HepG2 (cell line): ENCODE measurements at regions not wholly inside any gene's neighbourhood (a gene's known extent, or its start where the extent isn't known, plus 50 kb on each side); places are given as distances from the start of the nearest gene placed in this dataset.

Experiments used
- ATAC-seq: fragments of 200-7000 bp; cut with Tn5 transposase; 3 replicates; pipeline ENCODE4 v1.9.1; 2020; ENCODE audit warnings: mild to moderate bottlenecking, moderate library complexity
- BruUV-seq: library from RNA; stranded (reverse); fragments of 400-500 nt; replicated peaks from 2 replicates; lab custom pipeline; 2021; lab: Mats Ljungman, UMichigan
- CTCF ChIA-PET: fragments of 300-600 bp; formaldehyde crosslinking; extraction: SDS; loops from one replicate; lab custom pipeline; 2021; ENCODE audit warnings: low total read pairs, inconsistent platforms, low intra/inter-chr PET ratio; lab: Yijun Ruan, JAX
- POLR2A ChIA-PET: fragments of 350-600 bp; sonication (Branson Sonifier 250); formaldehyde crosslinking; loops from one replicate; lab custom pipeline; 2020; ENCODE audit warnings: antibody characterized with exemption, inconsistent platforms; lab: Yijun Ruan, JAX
- DNase-seq: peaks from one replicate; pipeline ENCODE4 v3.0.0-alpha.2; 2015; ENCODE audit warnings: low spot score
- FAIRE-seq: peaks from 3 replicates; lab custom pipeline; 2011; peaks lifted over from hg19 to GRCh38; lab: Jason Lieb, UNC
- H2AFZ ChIP-seq: one replicate; pipeline ENCODE4 v1.6.1; 2011; ENCODE audit warnings: low read length, inconsistent platforms
- H3K27ac ChIP-seq: fragments of 300-600 bp; 3 replicates; pipeline ENCODE4 v1.8.0; 2011; ENCODE audit warnings: mixed run types, mild to moderate bottlenecking, mixed read lengths, low read length, inconsistent platforms; ENCODE audit not compliant: insufficient read depth; ENCODE audit errors: extremely low read length
- H3K27me3 ChIP-seq, 2 experiments: fragments of 200-600 bp in 1 of 2; 2 replicates in 1 of 2; 3 replicates in 1 of 2; pipeline versions ENCODE4 v1.6.0 to v1.8.0; 2011; ENCODE audit warnings: low read length in 2 of 2, mild to moderate bottlenecking in 2 of 2, moderate library complexity in 2 of 2, inconsistent platforms in 1 of 2; ENCODE audit not compliant: insufficient read depth in 2 of 2, control insufficient read depth in 1 of 2
- H3K36me3 ChIP-seq, 2 experiments: fragments of 200-600 bp in 1 of 2; replicated peaks in 1 of 2; 2 replicates in 1 of 2; 3 replicates in 1 of 2; pipeline versions ENCODE4 v1.5.1 to v1.8.0; 2011; ENCODE audit warnings: low read length in 2 of 2, inconsistent platforms in 1 of 2; ENCODE audit not compliant: insufficient read depth in 2 of 2, control insufficient read depth in 1 of 2
- H3K4me1 ChIP-seq: 2 replicates; pipeline ENCODE4 v1.5.1; 2012; ENCODE audit warnings: low read length, inconsistent platforms; ENCODE audit not compliant: insufficient read depth
- H3K4me2 ChIP-seq: 2 replicates; pipeline ENCODE4 v1.6.0; 2011; ENCODE audit warnings: low read depth, low read length, inconsistent platforms
- H3K4me3 ChIP-seq, 3 experiments: fragments of 200-600 bp in 1 of 3; sonication (generic), shearing (Covaris generic) in 1 of 3; replicated peaks in 1 of 3; 2 replicates each; pipeline ENCODE4 v1.5.1; 2011 to 2016; ENCODE audit warnings: low read length in 3 of 3, inconsistent platforms in 2 of 3, low read depth in 2 of 3, mild to moderate bottlenecking in 2 of 3, control low read depth in 1 of 3, mixed read lengths in 1 of 3; ENCODE audit not compliant: insufficient read depth in 1 of 3
- H3K79me2 ChIP-seq: one replicate; pipeline ENCODE4 v1.6.1; 2011; ENCODE audit warnings: low read length, inconsistent platforms; ENCODE audit not compliant: insufficient read depth
- H3K9ac ChIP-seq: 2 replicates; pipeline ENCODE4 v1.6.0; 2011; ENCODE audit warnings: mild to moderate bottlenecking, low read depth, low read length, inconsistent platforms; ENCODE audit not compliant: insufficient read depth
- H3K9me3 ChIP-seq: 2 replicates; pipeline ENCODE4 v1.5.1; 2012; ENCODE audit warnings: mild to moderate bottlenecking, low read length
- H4K20me1 ChIP-seq: 2 replicates; pipeline ENCODE4 v1.6.0; 2011; ENCODE audit warnings: inconsistent platforms, mild to moderate bottlenecking, low read length, moderate library complexity; ENCODE audit not compliant: insufficient read depth
- CBX5 ChIP-seq: sonication (generic); formaldehyde crosslinking; IDR thresholded peaks from 2 replicates; pipeline ENCODE4 v1.4.0; 2020; ENCODE audit warnings: missing genetic modification reagents, borderline replicate concordance
- FOXA3 ChIP-seq: IDR thresholded peaks from 2 replicates; pipeline ENCODE4 v1.6.1; 2016; ENCODE audit warnings: missing genetic modification reagents, missing compliant biosample characterization
- JUND ChIP-seq: sonication (generic); formaldehyde crosslinking; IDR thresholded peaks from 2 replicates; pipeline ENCODE4 v1.8.0; 2022; ENCODE audit warnings: mild to moderate bottlenecking, missing genetic modification reagents
- NCOA2 ChIP-seq: sonication (generic); formaldehyde crosslinking; IDR thresholded peaks from 2 replicates; pipeline ENCODE4 v1.8.0; 2022; ENCODE audit warnings: inconsistent platforms
- NFE2L1 ChIP-seq: sonication (generic); formaldehyde crosslinking; IDR thresholded peaks from 2 replicates; pipeline ENCODE4 v1.4.0; 2020; ENCODE audit warnings: missing genetic modification reagents, mild to moderate bottlenecking, borderline replicate concordance
- POLR2G ChIP-seq: fragments of 200-400 bp; formaldehyde crosslinking; IDR thresholded peaks from 2 replicates; pipeline ENCODE4 v1.6.1; 2018; ENCODE audit warnings: mild to moderate bottlenecking, low read depth, low read length, moderate library complexity
- SATB2 ChIP-seq: sonication (generic); formaldehyde crosslinking; IDR thresholded peaks from 2 replicates; pipeline ENCODE4 v1.5.0; 2020; ENCODE audit warnings: missing genetic modification reagents
- SIN3B ChIP-seq: fragments of 150-350 bp; IDR thresholded peaks from 2 replicates; pipeline ENCODE4 v1.6.1; 2014; ENCODE audit warnings: low read length
- SNAPC2 ChIP-seq: sonication (generic); formaldehyde crosslinking; IDR thresholded peaks from 2 replicates; pipeline ENCODE4 v1.8.1; 2022; ENCODE audit warnings: mild to moderate bottlenecking, missing genetic modification reagents
- SNRNP70 ChIP-seq: fragments of 200-400 bp; formaldehyde crosslinking; IDR thresholded peaks from 2 replicates; pipeline ENCODE4 v1.6.1; 2017; ENCODE audit warnings: mild to moderate bottlenecking, low read depth, low read length, moderate library complexity
- SUZ12 ChIP-seq: fragments of 150-350 bp; IDR thresholded peaks from 2 replicates; pipeline ENCODE4 v1.6.1; 2014; ENCODE audit warnings: low read depth, low read length
- XBP1 ChIP-seq: sonication (generic); formaldehyde crosslinking; IDR thresholded peaks from 2 replicates; pipeline ENCODE4 v1.5.0; 2020; ENCODE audit warnings: missing genetic modification reagents
- ZMYM3 ChIP-seq: sonication (generic); formaldehyde crosslinking; IDR thresholded peaks from 2 replicates; pipeline ENCODE4 v1.5.1; 2020; ENCODE audit warnings: mild to moderate bottlenecking, missing genetic modification reagents
- ZNF251 ChIP-seq: sonication (generic); formaldehyde crosslinking; IDR thresholded peaks from 2 replicates; pipeline ENCODE4 v1.9.0; 2021; ENCODE audit warnings: mild to moderate bottlenecking, missing genetic modification reagents
- ZNF468 ChIP-seq: sonication (generic); formaldehyde crosslinking; IDR thresholded peaks from 2 replicates; pipeline ENCODE4 v1.8.0; 2022; ENCODE audit warnings: mild to moderate bottlenecking, moderate library complexity, missing genetic modification reagents
- whole genome bisulfite sequencing: methylation state at CpG from one replicate; pipeline ENCODE4 v1.1.6; 2017; ENCODE audit warnings: low lambda C conversion rate; 5-methylcytosine and 5-hydroxymethylcytosine counted together
- in situ Hi-C: cut with HindIII; loops from 2 replicates; pipeline ENCODE4 v1.10.0; 2017; ENCODE audit warnings: low pct_unique_long_range_greater_than_20kb; ENCODE audit not compliant: extremely low pct_ligation_motif_present
- intact Hi-C: fragments of 100-400 bp; cut with micrococcal nuclease; formaldehyde crosslinking; loops from one replicate; pipeline ENCODE4 v1.10.0; 2022; ENCODE audit not compliant: unreplicated experiment
- TF ChIP-seq, protein P1 (sequence below): sonication (generic); formaldehyde crosslinking; IDR thresholded peaks from 2 replicates; pipeline ENCODE4 v1.4.0; 2020; ENCODE audit warnings: mild to moderate bottlenecking, missing genetic modification reagents
- TF ChIP-seq, protein P2 (sequence below): sonication (generic); formaldehyde crosslinking; IDR thresholded peaks from 2 replicates; pipeline ENCODE4 v1.4.0; 2020; ENCODE audit warnings: missing genetic modification reagents
- TF ChIP-seq, protein P3 (sequence below): sonication (generic); formaldehyde crosslinking; IDR thresholded peaks from 2 replicates; pipeline ENCODE4 v1.8.1; 2022; ENCODE audit warnings: low read depth, mild to moderate bottlenecking, missing genetic modification reagents

DNA sequence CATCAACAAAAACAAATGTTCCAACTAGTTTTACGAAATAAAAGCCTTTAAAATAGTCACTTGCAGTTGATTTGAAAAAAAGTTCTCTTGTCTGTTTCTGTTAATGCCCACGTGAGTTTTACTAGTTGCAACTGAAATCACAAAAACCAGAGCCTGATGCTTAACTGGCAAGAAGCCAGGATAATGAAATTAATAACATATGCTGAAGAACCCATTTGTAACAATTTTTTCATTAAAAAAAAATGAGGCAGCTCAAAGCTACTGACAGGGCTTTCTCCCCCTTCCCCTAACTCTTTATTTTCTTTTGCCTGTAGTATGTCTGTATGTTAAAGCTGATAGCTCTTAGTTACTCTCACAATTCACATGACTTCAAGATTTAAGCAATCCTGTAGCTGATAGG, 132.7 kb upstream of the EYA4 start (continued):
- TF ChIP-seq, protein P1, sequence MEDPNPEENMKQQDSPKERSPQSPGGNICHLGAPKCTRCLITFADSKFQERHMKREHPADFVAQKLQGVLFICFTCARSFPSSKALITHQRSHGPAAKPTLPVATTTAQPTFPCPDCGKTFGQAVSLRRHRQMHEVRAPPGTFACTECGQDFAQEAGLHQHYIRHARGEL (CRISPR knock-in tag) = no peak
- TF ChIP-seq SNAPC2 (CRISPR knock-in tag) (no peak), JUND (CRISPR knock-in tag) (no peak), POLR2G (no peak), CBX5 (CRISPR knock-in tag) (no peak)

DNA sequence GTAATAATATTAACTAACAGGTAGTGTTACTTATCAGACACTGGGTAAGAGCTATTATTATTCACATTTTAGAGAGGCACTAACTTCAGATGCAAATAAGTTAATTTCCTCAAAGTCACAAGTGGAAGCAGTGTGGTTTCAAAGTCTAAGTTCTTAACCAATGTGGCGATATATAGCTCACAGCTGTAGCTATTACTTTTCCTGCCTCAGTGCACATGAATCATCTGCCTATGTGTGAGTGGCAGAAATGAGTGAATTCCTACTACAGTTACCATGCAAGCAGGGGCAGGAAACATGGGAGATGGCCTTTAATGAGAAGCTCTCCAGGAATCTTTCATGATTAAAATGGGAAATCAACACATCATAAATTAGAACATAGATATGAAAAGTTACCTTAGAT, 126.2 kb upstream of the EYA4 start:
- no peaks in the 10 kb centered on the region for H3K9me3 ChIP-seq
- H3K4me3 ChIP-seq = no peak overlapping the region
- ATAC-seq (no peak), FAIRE-seq (no peak), DNase-seq (no peak)
- 0% methylated on average over 1 of the region's 1 CpG for WGBS
- in situ Hi-C loops (no loop called here), intact Hi-C loops (no loop called here)
- no peaks in the 10 kb centered on the region for H3K79me2 ChIP-seq
- BruUV-seq = no TSS peak
- H3K27me3 ChIP-seq = no peaks in the 10 kb centered on the region
- H3K36me3 ChIP-seq = no peaks in the 10 kb centered on the region
- H2AFZ ChIP-seq = no peak overlapping the region
- POLR2A ChIA-PET = no interaction called here
- H3K4me1 ChIP-seq = no peaks in the 10 kb centered on the region
- CTCF ChIA-PET = no interaction called here
- H3K4me2 ChIP-seq = no peak overlapping the region
- H3K9ac ChIP-seq = no peak overlapping the region
- H3K27ac ChIP-seq = no peak overlapping the region
- H4K20me1 ChIP-seq = no peaks in the 10 kb centered on the region
- TF ChIP-seq NFE2L1 (CRISPR knock-in tag) (no peak), SIN3B (no peak), ZNF251 (no peak), SATB2 (CRISPR knock-in tag) (no peak), ZNF468 (CRISPR knock-in tag) (no peak), SUZ12 (no peak), SNRNP70 (no peak), FOXA3 (no peak), NCOA2 (CRISPR knock-in tag) (no peak), XBP1 (CRISPR knock-in tag) (no peak), ZMYM3 (CRISPR knock-in tag) (no peak)
- TF ChIP-seq, protein P2, sequence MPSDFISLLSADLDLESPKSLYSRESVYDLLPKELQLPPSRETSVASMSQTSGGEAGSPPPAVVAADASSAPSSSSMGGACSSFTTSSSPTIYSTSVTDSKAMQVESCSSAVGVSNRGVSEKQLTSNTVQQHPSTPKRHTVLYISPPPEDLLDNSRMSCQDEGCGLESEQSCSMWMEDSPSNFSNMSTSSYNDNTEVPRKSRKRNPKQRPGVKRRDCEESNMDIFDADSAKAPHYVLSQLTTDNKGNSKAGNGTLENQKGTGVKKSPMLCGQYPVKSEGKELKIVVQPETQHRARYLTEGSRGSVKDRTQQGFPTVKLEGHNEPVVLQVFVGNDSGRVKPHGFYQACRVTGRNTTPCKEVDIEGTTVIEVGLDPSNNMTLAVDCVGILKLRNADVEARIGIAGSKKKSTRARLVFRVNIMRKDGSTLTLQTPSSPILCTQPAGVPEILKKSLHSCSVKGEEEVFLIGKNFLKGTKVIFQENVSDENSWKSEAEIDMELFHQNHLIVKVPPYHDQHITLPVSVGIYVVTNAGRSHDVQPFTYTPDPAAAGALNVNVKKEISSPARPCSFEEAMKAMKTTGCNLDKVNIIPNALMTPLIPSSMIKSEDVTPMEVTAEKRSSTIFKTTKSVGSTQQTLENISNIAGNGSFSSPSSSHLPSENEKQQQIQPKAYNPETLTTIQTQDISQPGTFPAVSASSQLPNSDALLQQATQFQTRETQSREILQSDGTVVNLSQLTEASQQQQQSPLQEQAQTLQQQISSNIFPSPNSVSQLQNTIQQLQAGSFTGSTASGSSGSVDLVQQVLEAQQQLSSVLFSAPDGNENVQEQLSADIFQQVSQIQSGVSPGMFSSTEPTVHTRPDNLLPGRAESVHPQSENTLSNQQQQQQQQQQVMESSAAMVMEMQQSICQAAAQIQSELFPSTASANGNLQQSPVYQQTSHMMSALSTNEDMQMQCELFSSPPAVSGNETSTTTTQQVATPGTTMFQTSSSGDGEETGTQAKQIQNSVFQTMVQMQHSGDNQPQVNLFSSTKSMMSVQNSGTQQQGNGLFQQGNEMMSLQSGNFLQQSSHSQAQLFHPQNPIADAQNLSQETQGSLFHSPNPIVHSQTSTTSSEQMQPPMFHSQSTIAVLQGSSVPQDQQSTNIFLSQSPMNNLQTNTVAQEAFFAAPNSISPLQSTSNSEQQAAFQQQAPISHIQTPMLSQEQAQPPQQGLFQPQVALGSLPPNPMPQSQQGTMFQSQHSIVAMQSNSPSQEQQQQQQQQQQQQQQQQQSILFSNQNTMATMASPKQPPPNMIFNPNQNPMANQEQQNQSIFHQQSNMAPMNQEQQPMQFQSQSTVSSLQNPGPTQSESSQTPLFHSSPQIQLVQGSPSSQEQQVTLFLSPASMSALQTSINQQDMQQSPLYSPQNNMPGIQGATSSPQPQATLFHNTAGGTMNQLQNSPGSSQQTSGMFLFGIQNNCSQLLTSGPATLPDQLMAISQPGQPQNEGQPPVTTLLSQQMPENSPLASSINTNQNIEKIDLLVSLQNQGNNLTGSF (CRISPR knock-in tag) = no peak
- TF ChIP-seq, protein P3, sequence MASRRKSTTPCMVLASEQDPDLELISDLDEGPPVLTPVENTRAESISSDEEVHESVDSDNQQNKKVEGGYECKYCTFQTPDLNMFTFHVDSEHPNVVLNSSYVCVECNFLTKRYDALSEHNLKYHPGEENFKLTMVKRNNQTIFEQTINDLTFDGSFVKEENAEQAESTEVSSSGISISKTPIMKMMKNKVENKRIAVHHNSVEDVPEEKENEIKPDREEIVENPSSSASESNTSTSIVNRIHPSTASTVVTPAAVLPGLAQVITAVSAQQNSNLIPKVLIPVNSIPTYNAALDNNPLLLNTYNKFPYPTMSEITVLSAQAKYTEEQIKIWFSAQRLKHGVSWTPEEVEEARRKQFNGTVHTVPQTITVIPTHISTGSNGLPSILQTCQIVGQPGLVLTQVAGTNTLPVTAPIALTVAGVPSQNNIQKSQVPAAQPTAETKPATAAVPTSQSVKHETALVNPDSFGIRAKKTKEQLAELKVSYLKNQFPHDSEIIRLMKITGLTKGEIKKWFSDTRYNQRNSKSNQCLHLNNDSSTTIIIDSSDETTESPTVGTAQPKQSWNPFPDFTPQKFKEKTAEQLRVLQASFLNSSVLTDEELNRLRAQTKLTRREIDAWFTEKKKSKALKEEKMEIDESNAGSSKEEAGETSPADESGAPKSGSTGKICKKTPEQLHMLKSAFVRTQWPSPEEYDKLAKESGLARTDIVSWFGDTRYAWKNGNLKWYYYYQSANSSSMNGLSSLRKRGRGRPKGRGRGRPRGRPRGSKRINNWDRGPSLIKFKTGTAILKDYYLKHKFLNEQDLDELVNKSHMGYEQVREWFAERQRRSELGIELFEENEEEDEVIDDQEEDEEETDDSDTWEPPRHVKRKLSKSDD (CRISPR knock-in tag) = no peak
